ENCODE measurements at regions not wholly inside any gene's neighbourhood (a gene's known extent, or its start where the extent isn't known, plus 50 kb on each side); places are given as distances from the start of the nearest gene placed in this dataset.

- no peaks in the 10 kb centered on the region for H3K4me1 Mint-ChIP-seq
- POLR2A ChIA-PET (ENCODE audit: partially characterized antibody), result no interaction called here
- no peak overlapping the region for H3K27ac Mint-ChIP-seq
- no peak for DNase-seq
- Histone ChIP-seq H3K9me3 (ENCODE audit: control insufficient read depth in 1 of 2, low read length in 2 of 2) (no peaks in the 10 kb centered on the region), H3K36me3 (ENCODE audit: insufficient read depth, low read length) (no peaks in the 10 kb centered on the region), H3K27ac (ENCODE audit: low read depth, low read length) (no peak overlapping the region), H3K4me3 (ENCODE audit: low read length in 2 of 2) (no peak overlapping the region), H3K27me3 (ENCODE audit: insufficient read depth, low read length) (no peaks in the 10 kb centered on the region), H3K4me1 (ENCODE audit: insufficient read depth, low read length) (no peaks in the 10 kb centered on the region)
- H3K36me3 Mint-ChIP-seq, result no peaks in the 10 kb centered on the region
- peaks cover 0 to 3% (median 0%) of the 10 kb centered on the region in 8 donors for H3K9me3 Mint-ChIP-seq
- no peak overlapping the region for H3K4me3 Mint-ChIP-seq
- CTCF ChIA-PET (ENCODE audit: partially characterized antibody), result no interaction called here
- H3K27me3 Mint-ChIP-seq, result peaks cover 0 to 5% of the 10 kb centered on the region in 2 donors
- intact Hi-C loops (cut with micrococcal nuclease), result no loop called here
Measured at GRCh38 chr12:77120156-77121085, 55.1 kb upstream of the E2F7 start.

DNA sequence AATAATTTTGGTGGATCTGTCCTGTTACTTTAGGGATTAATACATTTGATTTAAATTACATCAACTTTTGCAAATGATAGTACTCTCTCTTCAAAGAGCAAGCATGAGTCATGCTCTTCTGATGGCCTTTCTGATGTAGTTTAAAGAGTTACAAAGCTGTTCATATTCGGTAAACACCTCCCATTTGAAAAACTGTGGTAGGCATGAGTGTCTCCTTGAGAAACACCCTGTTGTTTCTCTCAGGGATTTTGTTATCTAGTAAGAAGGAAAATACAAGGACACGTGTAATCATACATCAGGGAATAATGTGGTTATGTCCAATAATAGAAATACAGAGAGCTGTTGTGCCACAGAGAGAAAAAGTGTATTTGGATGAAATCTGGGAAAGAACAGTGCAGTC is 53.3 kb upstream of the E2F7 start:
- Mint-ChIP-seq H3K4me3 (no peak overlapping the region), H3K36me3 (no peaks in the 10 kb centered on the region), H3K9me3 (peaks cover 0 to 2% (median 0%) of the 10 kb centered on the region in 8 donors), H3K4me1 (no peaks in the 10 kb centered on the region), H3K27me3 (peaks cover 0 to 5% of the 10 kb centered on the region in 2 donors), H3K27ac (no peak overlapping the region)
- H3K9me3 ChIP-seq (ENCODE audit: control insufficient read depth in 1 of 2, low read length in 2 of 2), result no peaks in the 10 kb centered on the region
- no peak for DNase-seq
- H3K27ac ChIP-seq (ENCODE audit: low read depth, low read length), result no peak overlapping the region
- no peaks in the 10 kb centered on the region for H3K4me1 ChIP-seq (ENCODE audit: insufficient read depth, low read length)
- ChIA-PET CTCF (ENCODE audit: partially characterized antibody) (no interaction called here), POLR2A (ENCODE audit: partially characterized antibody) (no interaction called here)
- no peaks in the 10 kb centered on the region for H3K36me3 ChIP-seq (ENCODE audit: insufficient read depth, low read length)
- intact Hi-C loops (cut with micrococcal nuclease), result no loop called here
- H3K27me3 ChIP-seq (ENCODE audit: insufficient read depth, low read length), result no peaks in the 10 kb centered on the region
- H3K4me3 ChIP-seq (ENCODE audit: low read length in 2 of 2), result no peak overlapping the region

- Mint-ChIP-seq H3K36me3 (no peaks in the 10 kb centered on the region), H3K4me1 (no peaks in the 10 kb centered on the region), H3K9me3 (peaks cover 0 to 8% (median 2%) of the 10 kb centered on the region in 8 donors), H3K27me3 (no peaks in the 10 kb centered on the region), H3K27ac (no peak overlapping the region), H3K4me3 (no peak overlapping the region)
- DNase-seq, result no peak
- Histone ChIP-seq H3K4me1 (ENCODE audit: insufficient read depth, low read length) (no peaks in the 10 kb centered on the region), H3K9me3 (ENCODE audit: control insufficient read depth in 1 of 2, low read length in 2 of 2) (no peaks in the 10 kb centered on the region), H3K4me3 (ENCODE audit: low read length in 2 of 2) (no peak overlapping the region), H3K36me3 (ENCODE audit: insufficient read depth, low read length) (no peaks in the 10 kb centered on the region), H3K27me3 (ENCODE audit: insufficient read depth, low read length) (no peaks in the 10 kb centered on the region), H3K27ac (ENCODE audit: low read depth, low read length) (no peak overlapping the region)
- ChIA-PET CTCF (ENCODE audit: partially characterized antibody) (no interaction called here), POLR2A (ENCODE audit: partially characterized antibody) (no interaction called here)
- intact Hi-C loops (cut with micrococcal nuclease), result no loop called here
Measured at GRCh38 chr12:77116277-77116676, 50.9 kb upstream of the E2F7 start.

- H3K27me3 Mint-ChIP-seq, result no peaks in the 10 kb centered on the region
- H3K4me1 Mint-ChIP-seq, result no peaks in the 10 kb centered on the region
- Histone ChIP-seq H3K4me3 (ENCODE audit: low read length in 2 of 2) (no peak overlapping the region), H3K27ac (ENCODE audit: low read depth, low read length) (no peak overlapping the region), H3K27me3 (ENCODE audit: insufficient read depth, low read length) (no peaks in the 10 kb centered on the region), H3K9me3 (ENCODE audit: control insufficient read depth in 1 of 2, low read length in 2 of 2) (no peaks in the 10 kb centered on the region), H3K36me3 (ENCODE audit: insufficient read depth, low read length) (no peaks in the 10 kb centered on the region), H3K4me1 (ENCODE audit: insufficient read depth, low read length) (no peaks in the 10 kb centered on the region)
- no peak overlapping the region for H3K27ac Mint-ChIP-seq
- H3K9me3 Mint-ChIP-seq, result peaks cover 0 to 15% (median 4%) of the 10 kb centered on the region in 8 donors
- H3K4me3 Mint-ChIP-seq, result no peak overlapping the region
- ChIA-PET POLR2A (ENCODE audit: partially characterized antibody) (no interaction called here), CTCF (ENCODE audit: partially characterized antibody) (no interaction called here)
- no peak for DNase-seq
- intact Hi-C loops (cut with micrococcal nuclease), result no loop called here
- H3K36me3 Mint-ChIP-seq, result no peaks in the 10 kb centered on the region
Measured at GRCh38 chr12:77115471-77115870, 50.1 kb upstream of the E2F7 start.
